Progenitor cell of endocrine pancreas (in vitro differentiated cells): ENCODE measurements at regions not wholly inside any gene's neighbourhood (a gene's known extent, or its start where the extent isn't known, plus 50 kb on each side); places are given as distances from the start of the nearest gene placed in this dataset.

Source experiments
- DNase-seq: peaks from one replicate; pipeline ENCODE4 v3.0.0; 2021; ENCODE audit warnings: low spot score; ENCODE audit not compliant: unreplicated experiment
- H3K27ac Mint-ChIP-seq: 2 replicates; pipeline ENCODE4 v1.8.0; 2021; ENCODE audit warnings: mild to moderate bottlenecking, moderate library complexity, mixed read lengths
- H3K27me3 Mint-ChIP-seq: 2 replicates; pipeline ENCODE4 v1.8.0; 2021; ENCODE audit warnings: mixed read lengths
- H3K36me3 Mint-ChIP-seq: 2 replicates; pipeline ENCODE4 v1.8.0; 2022; ENCODE audit warnings: mixed read lengths; ENCODE audit not compliant: insufficient read depth
- H3K4me1 Mint-ChIP-seq: 2 replicates; pipeline ENCODE4 v1.8.0; 2021; ENCODE audit warnings: low read depth, mixed read lengths
- H3K4me3 Mint-ChIP-seq: 2 replicates; pipeline ENCODE4 v1.8.0; 2021; ENCODE audit warnings: low read depth, mild to moderate bottlenecking, moderate library complexity, mixed read lengths
- H3K9me3 Mint-ChIP-seq: 2 replicates; pipeline ENCODE4 v1.8.0; 2021; ENCODE audit warnings: low read depth, mixed read lengths
- CTCF ChIP-seq: fragments of 200-600 bp; sonication (generic); IDR thresholded peaks from one replicate; pipeline ENCODE4 v1.5.0; 2021; ENCODE audit warnings: antibody characterized with exemption, mild to moderate bottlenecking; ENCODE audit not compliant: unreplicated experiment

- Mint-ChIP-seq H3K36me3 (no peaks in the 10 kb centered on the region), H3K4me1 (no peaks in the 10 kb centered on the region), H3K27me3 (peaks cover 26% of the 10 kb centered on the region), H3K9me3 (no peaks in the 10 kb centered on the region), H3K4me3 (no peak overlapping the region), H3K27ac (no peak overlapping the region)
- no peak for TF ChIP-seq CTCF
- DNase-seq, result no peak
Observed at GRCh38 chr2:18490901-18491300, 69.6 kb downstream of the RDH14 start.

GRCh38 chr2:18487106-18487913, 73.1 kb downstream of the RDH14 start:
- H3K9me3 Mint-ChIP-seq, result no peaks in the 10 kb centered on the region
- DNase-seq, result no peak
- H3K27me3 Mint-ChIP-seq, result peaks cover 9% of the 10 kb centered on the region
- TF ChIP-seq CTCF, result no peak
- H3K36me3 Mint-ChIP-seq, result no peaks in the 10 kb centered on the region
- no peak overlapping the region for H3K27ac Mint-ChIP-seq
- no peaks in the 10 kb centered on the region for H3K4me1 Mint-ChIP-seq
- no peak overlapping the region for H3K4me3 Mint-ChIP-seq

- Mint-ChIP-seq H3K36me3 (no peaks in the 10 kb centered on the region), H3K9me3 (no peaks in the 10 kb centered on the region), H3K4me3 (no peak overlapping the region), H3K27ac (no peak overlapping the region), H3K27me3 (no peaks in the 10 kb centered on the region), H3K4me1 (no peaks in the 10 kb centered on the region)
- no peak for TF ChIP-seq CTCF
- DNase-seq, result no peak
Observed at GRCh38 chr2:18484625-18485024, 75.8 kb downstream of the RDH14 start.

- Mint-ChIP-seq H3K27ac (no peak overlapping the region), H3K27me3 (no peaks in the 10 kb centered on the region), H3K9me3 (no peaks in the 10 kb centered on the region), H3K36me3 (no peaks in the 10 kb centered on the region), H3K4me3 (no peak overlapping the region), H3K4me1 (no peaks in the 10 kb centered on the region)
- DNase-seq, result no peak
- no peak for TF ChIP-seq CTCF
Observed at GRCh38 chr2:18483896-18484295, 76.6 kb downstream of the RDH14 start.

- Mint-ChIP-seq H3K4me1 (no peaks in the 10 kb centered on the region), H3K9me3 (no peaks in the 10 kb centered on the region), H3K27me3 (no peaks in the 10 kb centered on the region), H3K4me3 (no peak overlapping the region), H3K36me3 (no peaks in the 10 kb centered on the region), H3K27ac (no peak overlapping the region)
- no peak for DNase-seq
- no peak for TF ChIP-seq CTCF
Observed at GRCh38 chr2:18482666-18483065, 77.8 kb downstream of the RDH14 start.
